Astrocyte (in vitro differentiated cells and primary cell): ENCODE measurements at regions not wholly inside any gene's neighbourhood (a gene's known extent, or its start where the extent isn't known, plus 50 kb on each side); places are given as distances from the start of the nearest gene placed in this dataset.

ENCODE experiments used
- CTCF ChIP-seq: IDR thresholded peaks from 2 replicates; pipeline ENCODE4 v1.5.1; 2011; ENCODE audit warnings: low read depth, mild to moderate bottlenecking, inconsistent platforms, low read length, moderate library complexity; ENCODE audit not compliant: insufficient read depth
- EZH2 ChIP-seq: IDR thresholded peaks from 2 replicates; pipeline ENCODE4 v1.6.1; 2012; ENCODE audit warnings: mild to moderate bottlenecking, low read length, inconsistent platforms; ENCODE audit not compliant: insufficient read depth

- TF ChIP-seq CTCF: no peak
- no peak for TF ChIP-seq EZH2
These were observed 65.5 kb upstream of the ITGA6 start for GRCh38 chr2:172361840-172362239.
